HG03060 (cell line): ENCODE measurements at regions not wholly inside any gene's neighbourhood (a gene's known extent, or its start where the extent isn't known, plus 50 kb on each side); places are given as distances from the start of the nearest gene placed in this dataset.

Experiments
- ATAC-seq: cut with Tn5 transposase; IDR thresholded peaks from one replicate; pipeline ENCODE4 v1.9.1; 2021; ENCODE audit warnings: low read depth, moderate number of reproducible peaks; ENCODE audit not compliant: unreplicated experiment

DNA sequence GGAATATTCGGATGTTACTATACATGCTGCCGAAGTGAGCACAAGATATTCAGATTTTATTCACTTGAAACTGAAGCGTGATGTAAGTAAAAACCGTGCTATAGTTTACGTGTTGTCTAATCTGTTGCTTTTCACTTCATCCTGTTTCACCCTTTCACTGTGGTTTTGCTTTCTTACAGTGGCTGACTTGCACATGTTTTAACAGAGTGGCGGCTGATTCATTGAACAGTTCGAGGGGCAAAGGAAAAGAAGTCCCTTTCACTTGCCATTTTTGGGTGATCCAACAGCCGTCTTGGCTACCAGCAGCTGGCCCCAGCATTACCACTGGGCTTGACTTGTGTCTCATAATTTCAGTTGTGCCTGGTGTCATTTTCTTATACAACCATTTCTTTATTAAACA is 134.0 kb downstream of the IRX1 start:
- no peak for ATAC-seq

- ATAC-seq = no peak
Observed at GRCh38 chr5:3734632-3735031, 139.0 kb downstream of the IRX1 start.

DNA sequence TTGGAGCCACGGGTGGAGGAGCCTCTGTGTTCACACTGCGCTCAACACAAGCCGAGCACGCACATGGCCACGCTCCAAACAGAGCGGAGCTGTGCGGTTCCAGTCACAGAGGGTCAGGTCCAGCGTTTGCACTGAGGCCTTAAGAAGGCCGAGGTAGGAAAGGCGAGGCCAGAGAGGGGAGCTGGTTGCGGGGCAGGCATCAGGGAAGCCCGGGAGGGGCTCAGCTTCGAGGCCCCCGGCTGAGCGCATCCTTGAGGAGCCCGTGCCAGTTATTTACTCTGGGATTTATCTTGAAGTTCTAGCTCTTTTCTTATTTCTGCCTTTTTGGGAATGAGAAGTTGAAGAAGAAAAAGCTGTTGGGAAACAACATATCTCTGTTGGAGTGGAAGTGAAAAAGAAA is 140.8 kb downstream of the IRX1 start:
- no peak for ATAC-seq

- no peak for ATAC-seq
Observed at GRCh38 chr5:3736926-3737325, 141.3 kb downstream of the IRX1 start.

- no peak for ATAC-seq
Observed at GRCh38 chr5:3738919-3739318, 143.3 kb downstream of the IRX1 start.

DNA sequence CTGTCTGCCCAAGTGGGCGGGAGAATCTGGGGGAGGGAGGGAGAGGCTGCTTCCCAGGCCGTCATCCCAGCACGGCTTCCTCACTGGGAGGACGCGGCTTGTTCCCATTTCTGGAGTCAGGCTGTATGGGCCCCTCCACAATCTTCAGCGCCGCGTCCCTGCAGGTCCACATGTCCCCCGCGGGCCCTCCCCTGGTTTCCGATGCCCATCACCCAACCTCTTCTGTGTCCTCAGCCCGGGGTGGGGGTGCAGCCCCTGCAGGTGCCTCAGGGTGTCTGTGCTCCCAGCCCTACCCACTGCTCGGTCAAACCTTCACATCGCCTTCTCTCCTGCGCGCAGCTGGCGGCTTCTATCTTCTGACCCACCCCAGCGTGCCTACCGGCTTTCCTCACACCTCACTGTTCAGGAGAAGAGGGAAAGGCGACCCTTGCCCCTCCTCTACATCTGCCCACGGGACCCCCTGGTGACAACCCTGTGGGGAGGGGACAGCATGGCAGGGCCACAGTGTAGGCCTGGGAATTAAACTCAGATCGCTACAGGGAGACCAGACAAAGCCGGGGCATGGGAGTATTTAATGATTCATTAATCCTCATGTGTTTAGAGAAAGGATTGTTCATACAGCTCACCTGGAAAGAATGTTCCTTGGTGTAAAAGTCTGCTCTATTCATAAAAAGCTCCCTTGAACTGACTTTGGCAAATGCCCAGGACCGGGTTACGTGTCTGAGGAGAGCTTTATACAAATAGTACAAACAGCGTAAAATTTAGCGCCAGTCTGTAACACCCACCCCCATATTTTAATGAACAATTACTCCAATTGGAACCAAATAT is 145.1 kb downstream of the IRX1 start:
- ATAC-seq = no peak

GRCh38 chr5:3741374-3741770 is 145.7 kb downstream of the IRX1 start:
- no peak for ATAC-seq

DNA sequence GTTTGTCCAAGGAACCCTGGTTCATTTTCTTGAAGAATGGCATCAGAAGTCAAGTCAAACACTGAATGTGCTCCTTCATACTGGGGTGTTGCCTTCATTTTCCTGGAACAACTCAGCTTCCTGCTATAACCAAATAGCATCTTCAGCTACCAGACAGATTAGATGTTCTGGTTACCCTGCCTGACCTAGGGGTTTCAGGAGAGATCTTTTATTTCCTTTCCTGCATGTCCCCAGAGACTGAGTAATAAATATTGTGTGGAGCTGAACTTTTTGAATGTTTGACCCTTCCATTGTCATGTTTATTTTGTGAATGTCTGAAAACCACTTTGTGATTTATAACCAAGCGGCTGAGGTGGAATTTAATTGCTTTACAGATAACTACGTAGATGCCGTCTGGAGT is 147.1 kb downstream of the IRX1 start:
- no peak for ATAC-seq

GRCh38 chr5:3751846-3752245 is 156.2 kb downstream of the IRX1 start:
- ATAC-seq = no peak

GRCh38 chr5:3778000-3778550 is 182.4 kb downstream of the IRX1 start:
- ATAC-seq = no peak

- ATAC-seq = no peak
Observed at GRCh38 chr5:3778945-3779344, 183.3 kb downstream of the IRX1 start.

DNA sequence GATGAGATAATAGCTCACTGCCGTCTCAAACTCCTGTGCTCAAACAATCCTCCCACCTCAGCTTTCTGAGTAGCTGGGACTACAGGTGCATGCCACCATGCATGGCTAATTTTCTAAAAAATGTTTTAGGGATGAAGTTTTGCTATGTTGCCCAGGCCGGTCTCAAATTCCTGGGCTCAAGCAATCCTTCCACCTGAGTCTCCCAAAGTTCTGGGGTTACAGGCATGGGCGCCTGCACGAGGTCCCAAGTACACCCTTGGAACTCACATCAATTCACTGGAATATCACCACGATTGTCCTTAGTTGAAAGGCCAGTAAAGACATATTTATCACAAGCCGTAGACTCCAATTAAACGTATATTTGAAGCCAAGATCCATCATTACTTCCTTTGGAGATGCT is 184.6 kb downstream of the IRX1 start:
- no peak for ATAC-seq

DNA sequence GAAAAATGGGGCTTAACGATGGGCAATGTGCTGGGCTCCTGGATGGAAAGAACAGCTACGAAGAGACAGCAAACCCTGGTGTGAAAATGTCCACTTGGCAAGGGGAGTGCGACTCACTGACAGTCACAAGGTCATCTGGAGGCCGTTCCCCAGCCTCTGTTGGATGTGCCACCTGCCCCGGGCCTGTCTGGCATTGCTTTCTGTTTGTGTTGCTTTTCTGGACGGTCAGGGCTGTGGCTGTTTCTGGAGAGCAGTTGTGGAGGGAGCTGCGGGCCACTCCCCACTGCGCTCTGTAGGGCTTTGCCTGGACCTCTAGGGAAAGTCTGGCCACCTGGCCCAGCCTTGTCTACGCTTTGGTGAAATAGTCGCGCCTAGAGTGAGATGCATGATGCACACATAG is 185.3 kb downstream of the IRX1 start:
- no peak for ATAC-seq

GRCh38 chr5:3784854-3785253 is 189.2 kb downstream of the IRX1 start:
- no peak for ATAC-seq

DNA sequence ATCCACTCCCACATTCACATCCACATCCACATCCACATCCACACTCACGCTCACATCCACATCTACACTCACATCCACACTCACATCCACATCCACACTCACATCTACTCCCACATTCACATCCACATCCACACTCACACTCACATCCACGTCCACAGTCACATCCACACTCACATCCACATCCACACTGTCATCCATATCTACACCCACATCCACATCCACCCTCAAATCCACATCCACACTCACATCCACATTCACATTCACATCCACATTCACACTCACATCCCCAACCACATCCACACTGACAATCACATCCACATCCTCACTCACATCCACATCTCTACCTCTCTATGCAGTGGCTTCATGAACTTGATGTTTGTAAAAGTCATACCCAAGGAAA is 190.5 kb downstream of the IRX1 start:
- no peak for ATAC-seq

DNA sequence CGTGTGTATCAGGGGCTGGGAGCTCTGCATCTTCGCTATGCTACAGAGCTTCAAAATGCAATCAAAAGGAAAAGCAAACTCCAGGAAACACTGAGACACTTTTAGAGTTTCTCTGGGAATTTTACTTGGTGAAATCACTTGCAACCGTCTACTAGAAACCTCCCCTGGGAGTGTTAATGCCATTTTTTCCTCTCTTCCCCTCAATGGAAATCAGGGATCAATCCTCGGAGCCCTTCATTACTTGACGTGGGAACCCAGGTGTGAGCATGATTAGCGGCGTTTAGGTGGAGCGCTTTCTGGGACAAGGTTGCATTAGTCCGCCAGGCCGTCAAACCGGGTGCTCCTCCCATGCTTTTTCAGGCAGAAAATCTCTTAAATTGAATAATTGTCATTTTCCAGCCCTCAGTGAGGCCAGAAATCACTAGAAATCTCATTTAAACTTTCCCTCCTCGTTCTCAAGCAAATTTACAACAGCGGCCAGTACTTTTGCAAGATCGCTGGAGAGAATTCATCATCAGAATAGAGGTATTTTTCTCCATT is 191.3 kb downstream of the IRX1 start:
- ATAC-seq = no peak

DNA sequence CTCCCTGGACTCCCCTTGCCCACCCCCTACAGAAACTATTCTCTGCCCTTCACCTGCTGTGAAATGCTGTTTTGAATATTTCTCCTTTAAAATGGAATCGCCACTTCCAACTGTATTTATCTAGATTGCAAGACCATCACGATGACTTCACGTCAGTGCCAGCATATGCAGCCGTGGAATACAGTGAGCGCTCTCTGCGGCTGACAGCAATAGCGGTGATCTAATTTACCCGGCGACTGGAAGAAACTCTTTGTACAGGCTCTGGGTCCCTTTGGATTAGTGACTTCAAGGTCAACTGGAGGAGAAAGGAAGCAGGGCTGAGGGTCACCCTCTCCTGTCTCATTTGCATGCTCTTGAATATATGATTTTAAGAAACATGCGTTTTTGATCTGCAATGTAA is 192.0 kb downstream of the IRX1 start:
- ATAC-seq = no peak

DNA sequence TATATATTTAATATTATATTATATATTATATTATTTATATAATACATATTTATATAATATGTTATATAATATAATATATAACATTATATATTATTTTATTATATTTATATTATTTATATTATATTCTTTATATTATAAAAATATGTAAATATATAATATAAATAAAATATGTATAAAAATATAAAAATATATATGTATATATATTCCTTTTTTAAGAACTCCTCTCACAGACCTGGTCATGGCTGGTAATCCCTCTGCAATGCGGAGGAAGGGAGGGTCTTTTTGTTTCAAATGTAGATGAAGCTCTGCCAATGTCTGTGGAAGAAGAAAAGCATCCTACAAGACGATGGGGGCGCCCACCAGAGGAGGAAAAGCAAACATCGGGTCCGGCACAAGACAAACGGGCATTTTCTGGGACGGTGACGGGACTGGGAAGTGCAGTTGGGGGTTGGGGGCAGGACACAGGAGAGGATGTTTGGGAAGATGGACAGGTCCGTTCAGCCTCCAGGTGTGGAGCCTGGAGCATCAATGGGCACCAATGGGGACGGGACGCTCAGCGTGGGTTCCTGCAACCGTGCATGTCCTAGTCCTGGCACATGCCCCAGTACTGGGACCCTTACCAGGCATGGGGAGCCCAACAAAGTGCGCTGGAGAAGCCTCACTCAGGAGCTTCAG is 194.0 kb downstream of the IRX1 start:
- ATAC-seq = no peak

DNA sequence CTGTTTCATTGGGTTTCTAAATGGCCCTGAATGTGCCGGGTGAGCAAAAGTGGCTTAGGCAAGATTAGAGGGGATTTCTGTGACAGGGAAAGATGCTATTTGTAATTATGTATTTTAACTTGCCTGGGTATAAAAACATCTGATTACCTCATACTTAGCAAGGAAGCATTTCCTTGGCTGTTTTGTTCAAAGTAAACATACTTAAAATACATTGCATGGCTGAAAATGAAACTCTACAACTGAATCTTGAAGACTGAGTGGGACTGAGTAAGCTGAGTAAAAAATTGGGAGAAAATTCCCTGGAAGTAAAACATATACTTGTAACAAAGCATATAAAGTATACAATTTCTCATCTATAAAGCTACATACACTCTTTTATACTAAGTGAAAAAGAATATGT is 197.5 kb downstream of the IRX1 start:
- ATAC-seq = no peak

GRCh38 chr5:3794611-3795010 is 199.0 kb downstream of the IRX1 start:
- ATAC-seq = no peak

GRCh38 chr5:3796736-3797135 is 201.1 kb downstream of the IRX1 start:
- no peak for ATAC-seq

DNA sequence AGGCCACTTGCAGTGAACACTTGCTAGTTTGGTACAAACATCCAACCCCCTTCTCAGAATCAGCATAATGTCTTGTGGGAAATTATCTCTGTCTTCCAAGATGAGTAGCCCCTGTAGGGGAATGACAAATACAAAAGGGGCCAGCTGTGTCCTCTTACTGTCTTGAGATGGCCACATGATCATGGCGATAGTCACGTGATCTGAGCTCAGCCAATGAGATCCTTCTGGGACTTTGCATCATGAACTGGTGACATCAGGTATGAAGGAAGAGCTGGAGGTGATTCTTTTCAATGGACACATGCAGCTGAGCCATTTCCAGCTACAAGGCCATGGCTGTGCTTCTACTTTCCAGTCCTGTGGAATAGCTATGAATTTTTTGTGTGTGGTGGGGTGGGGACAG is 206.3 kb downstream of the IRX1 start:
- no peak for ATAC-seq
